Tibial nerve (tissue), 4 donors: ENCODE measurements at regions not wholly inside any gene's neighbourhood (a gene's known extent, or its start where the extent isn't known, plus 50 kb on each side); places are given as distances from the start of the nearest gene placed in this dataset.
A peak's percentile ranks its signal among the peaks of the same experiment; 100 is the strongest.

ENCODE experiments used
- DNase-seq, 2 donors: peaks; one replicate each; pipeline ENCODE4 v3.0.0-alpha.2; 2019; ENCODE audit warnings: low spot score in 2 of 2
- H3K27ac ChIP-seq, 4 donors: fragments of 200-600 bp; sonication (generic) in 3 of 4; one replicate each; pipeline ENCODE4 v1.5.1; 2017 to 2019; ENCODE audit warnings: mild to moderate bottlenecking in 1 of 4
- H3K27me3 ChIP-seq, 2 donors: fragments of 200-600 bp; sonication (generic) in 1 of 2; one replicate each; pipeline versions ENCODE4 v1.5.1 to v1.6.0; 2017 to 2019
- H3K36me3 ChIP-seq, 3 donors: fragments of 200-600 bp; sonication (generic); one replicate each; pipeline ENCODE4 v1.5.1; 2018 to 2019
- H3K4me1 ChIP-seq, 4 donors: fragments of 200-600 bp; sonication (generic) in 3 of 4; one replicate each; pipeline ENCODE4 v1.5.1; 2017 to 2019
- H3K4me3 ChIP-seq, 4 donors: fragments of 200-600 bp; sonication (generic) in 3 of 4; one replicate each; pipeline ENCODE4 v1.5.1; 2017 to 2019; ENCODE audit warnings: mild to moderate bottlenecking in 1 of 4, moderate library complexity in 1 of 4
- H3K9me3 ChIP-seq, 4 donors: fragments of 200-600 bp; sonication (generic) in 3 of 4; one replicate each; pipeline ENCODE4 v1.5.1; 2017 to 2019
- EP300 ChIP-seq, 2 donors: sonication (generic); formaldehyde crosslinking; IDR thresholded peaks; one replicate each; pipeline ENCODE4 v1.6.1; 2017; ENCODE audit warnings: antibody characterized with exemption in 2 of 2, mild to moderate bottlenecking in 1 of 2
- POLR2A ChIP-seq, 2 donors: fragments of 450-650 bp; IDR thresholded peaks; one replicate each; pipeline ENCODE4 v1.6.1; 2017; ENCODE audit warnings: antibody characterized with exemption in 2 of 2, mild to moderate bottlenecking in 2 of 2, moderate library complexity in 2 of 2
- WGBS, 2 donors: methylation state at CpG; one replicate each; pipeline ENCODE4 v1.1.5; 2018; 5-methylcytosine and 5-hydroxymethylcytosine counted together
- TF ChIP-seq, protein P1 (sequence below), 5 experiments: fragments of 200-600 bp in 3 of 5; fragments of 450-650 bp in 2 of 5; sonication (generic) in 3 of 5; IDR thresholded peaks; one replicate each; pipeline ENCODE4 v1.5.1; 2016 to 2019; ENCODE audit warnings: antibody characterized with exemption in 5 of 5, mild to moderate bottlenecking in 3 of 5, moderate library complexity in 2 of 5

DNA sequence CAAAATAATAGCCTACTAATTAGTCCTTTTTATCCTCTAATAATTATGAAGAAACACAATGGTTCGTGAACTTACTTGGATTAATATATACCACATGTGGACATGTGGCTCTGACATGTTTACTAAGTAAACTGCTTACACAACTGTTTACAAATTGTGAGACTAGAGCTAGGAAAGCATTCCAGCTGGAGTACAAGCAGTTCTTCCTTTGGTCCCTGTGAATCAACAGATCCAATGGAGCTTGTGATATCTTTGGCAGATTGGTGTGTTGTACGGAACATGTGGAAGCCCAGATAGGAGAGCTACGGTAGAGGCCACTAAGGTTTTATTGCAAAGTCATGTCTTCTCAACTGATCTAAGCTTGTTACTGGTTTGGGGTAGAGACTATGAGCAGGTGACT is 145.5 kb upstream of the SPRY2 start:
- no peak for TF ChIP-seq EP300 (IDR thresholded peaks at IDR 0.05)
- WGBS, 2 donors = 82 to 93% methylated on average over 3 of the region's 3 CpGs
- no peak overlapping the region for H3K4me3 ChIP-seq
- no peak overlapping the region for H3K27ac ChIP-seq
- no peak for DNase-seq
- no peaks in the 10 kb centered on the region for H3K27me3 ChIP-seq
- no peaks in the 10 kb centered on the region for H3K9me3 ChIP-seq
- no peaks in the 10 kb centered on the region for H3K4me1 ChIP-seq
- no peaks in the 10 kb centered on the region for H3K36me3 ChIP-seq

DNA sequence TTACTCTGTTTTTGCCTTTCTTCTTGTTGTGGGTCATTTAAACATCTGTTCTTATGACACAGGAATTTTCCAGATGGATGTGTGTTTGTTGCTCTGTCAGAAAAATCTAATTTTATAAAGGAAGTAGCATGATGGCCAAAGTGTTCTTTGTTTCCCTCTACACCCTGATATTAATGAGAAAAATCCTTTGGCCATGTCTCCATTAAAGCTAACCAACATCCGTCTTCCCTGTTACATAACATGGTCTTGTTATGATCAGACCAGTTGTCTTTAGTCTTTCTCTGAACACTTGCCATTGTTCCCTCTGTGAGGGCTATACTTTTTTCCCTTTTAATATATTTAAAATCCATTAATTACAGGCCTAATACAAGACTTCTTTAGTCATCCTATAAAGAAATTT is 142.2 kb upstream of the SPRY2 start:
- Histone ChIP-seq H3K36me3 (no peaks in the 10 kb centered on the region), H3K9me3 (no peaks in the 10 kb centered on the region), H3K4me3 (no peak overlapping the region), H3K27ac (peak overlapping the region in 2 of 4 donors; percentile 42 to 46), H3K4me1 (no peaks in the 10 kb centered on the region), H3K27me3 (no peaks in the 10 kb centered on the region)
- WGBS, 2 donors = 23 to 32% methylated on average over 1 of the region's 1 CpG
- no peak for DNase-seq
- TF ChIP-seq, protein P1, sequence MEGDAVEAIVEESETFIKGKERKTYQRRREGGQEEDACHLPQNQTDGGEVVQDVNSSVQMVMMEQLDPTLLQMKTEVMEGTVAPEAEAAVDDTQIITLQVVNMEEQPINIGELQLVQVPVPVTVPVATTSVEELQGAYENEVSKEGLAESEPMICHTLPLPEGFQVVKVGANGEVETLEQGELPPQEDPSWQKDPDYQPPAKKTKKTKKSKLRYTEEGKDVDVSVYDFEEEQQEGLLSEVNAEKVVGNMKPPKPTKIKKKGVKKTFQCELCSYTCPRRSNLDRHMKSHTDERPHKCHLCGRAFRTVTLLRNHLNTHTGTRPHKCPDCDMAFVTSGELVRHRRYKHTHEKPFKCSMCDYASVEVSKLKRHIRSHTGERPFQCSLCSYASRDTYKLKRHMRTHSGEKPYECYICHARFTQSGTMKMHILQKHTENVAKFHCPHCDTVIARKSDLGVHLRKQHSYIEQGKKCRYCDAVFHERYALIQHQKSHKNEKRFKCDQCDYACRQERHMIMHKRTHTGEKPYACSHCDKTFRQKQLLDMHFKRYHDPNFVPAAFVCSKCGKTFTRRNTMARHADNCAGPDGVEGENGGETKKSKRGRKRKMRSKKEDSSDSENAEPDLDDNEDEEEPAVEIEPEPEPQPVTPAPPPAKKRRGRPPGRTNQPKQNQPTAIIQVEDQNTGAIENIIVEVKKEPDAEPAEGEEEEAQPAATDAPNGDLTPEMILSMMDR (IDR thresholded peaks at IDR 0.05) = no peak
- no peak for TF ChIP-seq POLR2A (IDR thresholded peaks at IDR 0.05)
- TF ChIP-seq EP300 (IDR thresholded peaks at IDR 0.05) = no peak

DNA sequence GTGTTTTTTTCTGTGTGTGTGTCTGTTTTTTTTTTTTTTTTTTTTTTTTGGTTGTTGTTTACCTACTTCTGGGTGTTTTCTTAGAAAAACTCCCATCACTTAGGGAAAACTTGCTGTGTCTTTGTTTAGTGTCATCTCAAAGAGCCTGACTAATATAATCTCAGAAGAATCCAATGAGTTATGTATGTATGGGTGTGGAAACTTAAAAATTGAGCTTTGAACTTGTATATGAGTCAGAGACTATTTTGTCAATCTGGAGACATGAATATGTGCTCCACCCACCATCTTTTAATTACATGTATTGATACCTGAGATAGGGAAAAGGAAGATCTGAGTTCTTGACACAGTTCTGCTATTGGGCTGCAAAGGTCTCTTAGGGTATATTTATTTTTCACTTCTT is 140.7 kb upstream of the SPRY2 start:
- no peak overlapping the region for H3K27ac ChIP-seq
- H3K4me1 ChIP-seq = peaks cover 0 to 13% (median 3%) of the 10 kb centered on the region in 4 donors
- no peak for DNase-seq
- no peaks in the 10 kb centered on the region for H3K27me3 ChIP-seq
- TF ChIP-seq POLR2A (IDR thresholded peaks at IDR 0.05) (no peak), EP300 (IDR thresholded peaks at IDR 0.05) (no peak)
- TF ChIP-seq, protein P1 (IDR thresholded peaks at IDR 0.05) = no peak
- no peaks in the 10 kb centered on the region for H3K9me3 ChIP-seq
- H3K36me3 ChIP-seq = no peaks in the 10 kb centered on the region
- no peak overlapping the region for H3K4me3 ChIP-seq

DNA sequence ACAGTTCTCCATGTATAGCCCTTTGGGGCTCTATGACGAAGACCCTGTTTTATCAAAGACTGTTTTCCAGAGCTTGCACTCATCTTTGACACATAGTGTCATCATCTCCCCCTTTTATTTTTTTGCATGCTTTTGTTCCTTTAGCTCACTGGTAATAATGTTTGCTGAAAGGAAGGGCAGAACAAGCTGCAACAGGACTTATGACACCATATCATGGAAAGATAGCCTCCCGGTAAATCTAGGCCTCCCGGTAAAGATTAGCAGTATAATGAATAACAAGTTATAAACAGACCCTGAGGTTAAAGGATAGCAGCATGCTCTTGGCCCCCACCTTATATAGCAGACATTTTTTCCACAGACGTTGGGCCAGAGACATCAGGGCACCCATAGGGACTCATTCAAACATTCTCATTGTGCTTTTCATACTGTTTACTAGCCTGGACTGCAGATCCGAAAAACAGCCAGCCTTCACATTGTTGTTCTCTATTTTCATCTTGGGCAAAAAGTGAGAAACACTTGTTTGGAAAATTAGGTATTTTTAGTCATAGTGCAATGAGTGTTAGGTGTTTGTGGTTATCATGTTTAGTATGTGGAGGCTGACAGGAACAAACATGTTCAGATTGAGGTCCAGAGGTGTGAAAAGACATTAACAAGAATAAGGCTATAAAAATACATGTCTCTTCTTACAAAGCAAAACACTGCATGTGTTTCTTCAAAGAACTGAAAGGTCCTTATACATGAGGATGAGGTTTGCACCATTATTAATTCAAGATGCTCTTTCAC is 136.9 kb upstream of the SPRY2 start:
- Histone ChIP-seq H3K4me1 (peaks cover 0 to 22% (median 3%) of the 10 kb centered on the region in 4 donors), H3K27me3 (no peaks in the 10 kb centered on the region), H3K27ac (peak overlapping the region in 2 of 4 donors; percentile 32 to 50), H3K36me3 (no peaks in the 10 kb centered on the region), H3K4me3 (no peak overlapping the region), H3K9me3 (no peaks in the 10 kb centered on the region)
- DNase-seq = no peak
- TF ChIP-seq, protein P1 (IDR thresholded peaks at IDR 0.05) = no peak
- TF ChIP-seq EP300 (IDR thresholded peaks at IDR 0.05) (no peak), POLR2A (IDR thresholded peaks at IDR 0.05) (no peak)
- 39 to 51% methylated on average over 5 of the region's 5 CpGs for WGBS, 2 donors

DNA sequence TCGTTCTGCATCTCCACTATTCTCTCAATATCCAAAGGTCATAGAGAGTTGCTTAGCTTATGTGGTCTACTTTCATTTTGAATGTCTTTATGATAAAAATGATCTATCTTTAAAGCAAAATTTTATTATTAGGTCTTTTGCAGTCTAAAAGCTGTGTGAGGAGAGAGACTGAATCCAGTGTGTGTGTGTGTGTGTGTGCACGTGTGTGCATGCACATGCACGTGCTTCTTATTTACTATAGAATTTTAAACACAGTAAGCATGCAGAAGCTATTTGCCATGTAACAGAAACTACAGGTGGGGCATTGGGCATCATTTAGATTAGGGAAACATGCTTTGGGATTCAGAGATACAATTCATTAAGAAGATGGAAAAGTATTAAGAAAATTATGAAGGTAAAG is 136.0 kb upstream of the SPRY2 start:
- no peak overlapping the region for H3K4me3 ChIP-seq
- peak overlapping the region in 1 of 4 donors; percentile 50 for H3K27ac ChIP-seq
- no peaks in the 10 kb centered on the region for H3K27me3 ChIP-seq
- 51 to 58% methylated on average over 3 of the region's 3 CpGs for WGBS, 2 donors
- DNase-seq = no peak
- H3K4me1 ChIP-seq = peaks cover 0 to 26% (median 6%) of the 10 kb centered on the region in 4 donors
- no peaks in the 10 kb centered on the region for H3K9me3 ChIP-seq
- no peaks in the 10 kb centered on the region for H3K36me3 ChIP-seq
- no peak for TF ChIP-seq EP300 (IDR thresholded peaks at IDR 0.05)
- no peak for TF ChIP-seq POLR2A (IDR thresholded peaks at IDR 0.05)
- TF ChIP-seq, protein P1 (IDR thresholded peaks at IDR 0.05) = no peak
